ENCODE measurements at regions not wholly inside any gene's neighbourhood (a gene's known extent, or its start where the extent isn't known, plus 50 kb on each side); places are given as distances from the start of the nearest gene placed in this dataset.

GRCh38 chr6:98027898-98028297 is 744.9 kb upstream of the MMS22L start:
- H3K4me3 ChIP-seq (ENCODE audit: low read depth, low read length), result no peak overlapping the region
- CTCF ChIA-PET, result no interaction called here
- DNase-seq (ENCODE audit: low read depth, low spot score), result no peak
- TF ChIP-seq CTCF (IDR thresholded peaks at IDR 0.05; ENCODE audit: insufficient read depth, low read length, missing control alignments), result no peak
- POLR2A ChIA-PET, result no interaction called here

GRCh38 chr6:98033617-98034016 is 750.6 kb upstream of the MMS22L start:
- ChIA-PET POLR2A (no interaction called here), CTCF (no interaction called here)
- DNase-seq (ENCODE audit: low read depth, low spot score), result no peak
- TF ChIP-seq CTCF (IDR thresholded peaks at IDR 0.05; ENCODE audit: insufficient read depth, low read length, missing control alignments), result no peak
- no peak overlapping the region for H3K4me3 ChIP-seq (ENCODE audit: low read depth, low read length)

- POLR2A ChIA-PET, result no interaction called here
- no peak for DNase-seq (ENCODE audit: low read depth, low spot score)
Measured at GRCh38 chr6:98036344-98036923, 753.4 kb upstream of the MMS22L start.

GRCh38 chr6:98037571-98037970 is 754.6 kb upstream of the MMS22L start:
- ChIA-PET CTCF (no interaction called here), POLR2A (no interaction called here)
- no peak for TF ChIP-seq CTCF (IDR thresholded peaks at IDR 0.05; ENCODE audit: insufficient read depth, low read length, missing control alignments)
- no peak overlapping the region for H3K4me3 ChIP-seq (ENCODE audit: low read depth, low read length)
- DNase-seq (ENCODE audit: low read depth, low spot score), result no peak

More at GRCh38 chr6:98036344-98036923, 753.4 kb upstream of the MMS22L start:
- no peak for TF ChIP-seq CTCF (IDR thresholded peaks at IDR 0.05; ENCODE audit: insufficient read depth, low read length, missing control alignments)
- no peak overlapping the region for H3K4me3 ChIP-seq (ENCODE audit: low read depth, low read length)
- CTCF ChIA-PET, result no interaction called here

GRCh38 chr6:98039443-98039842 is 756.4 kb upstream of the MMS22L start:
- ChIA-PET POLR2A (no interaction called here), CTCF (no interaction called here)
- TF ChIP-seq CTCF (IDR thresholded peaks at IDR 0.05; ENCODE audit: insufficient read depth, low read length, missing control alignments), result no peak
- no peak overlapping the region for H3K4me3 ChIP-seq (ENCODE audit: low read depth, low read length)
- DNase-seq (ENCODE audit: low read depth, low spot score), result no peak

- CTCF ChIA-PET, result interaction anchor here (1.7 kb wide), 1 partner anchor 543 kb away, joined by 4 read pairs; no protein-coding TSS in a partner anchor
- POLR2A ChIA-PET, result no interaction called here
- H3K4me3 ChIP-seq (ENCODE audit: low read depth, low read length), result no peak overlapping the region
- DNase-seq (ENCODE audit: low read depth, low spot score), result no peak
- TF ChIP-seq CTCF (IDR thresholded peaks at IDR 0.05; ENCODE audit: insufficient read depth, low read length, missing control alignments), result no peak
Measured at GRCh38 chr6:98039904-98040607, 757.0 kb upstream of the MMS22L start.
